Endothelial cell (in vitro differentiated cells): ENCODE measurements at regions not wholly inside any gene's neighbourhood (a gene's known extent, or its start where the extent isn't known, plus 50 kb on each side); places are given as distances from the start of the nearest gene placed in this dataset.
"Not testable (repeated sequence)": the region's sequence is repeated elsewhere in the genome, so short reads cannot be mapped to it uniquely, and the experiment has no call there.

Source experiments
- DNase-seq: peaks from one replicate; pipeline ENCODE4 v3.0.0; 2021; ENCODE audit warnings: low spot score
- H3K27ac Mint-ChIP-seq: one replicate; pipeline ENCODE4 v1.8.0; 2021; ENCODE audit warnings: mixed read lengths, inconsistent platforms; ENCODE audit not compliant: unreplicated experiment
- H3K27me3 Mint-ChIP-seq: one replicate; pipeline ENCODE4 v1.8.0; 2021; ENCODE audit warnings: mild to moderate bottlenecking, moderate library complexity, mixed read lengths, inconsistent platforms; ENCODE audit not compliant: unreplicated experiment
- H3K36me3 Mint-ChIP-seq: one replicate; pipeline ENCODE4 v1.8.0; 2021; ENCODE audit warnings: mild to moderate bottlenecking, low read depth, mixed read lengths, inconsistent platforms; ENCODE audit not compliant: unreplicated experiment
- H3K4me1 Mint-ChIP-seq: one replicate; pipeline ENCODE4 v1.8.0; 2021; ENCODE audit warnings: mild to moderate bottlenecking, mixed read lengths, inconsistent platforms; ENCODE audit not compliant: unreplicated experiment
- H3K4me3 Mint-ChIP-seq: one replicate; pipeline ENCODE4 v1.8.0; 2021; ENCODE audit warnings: mild to moderate bottlenecking, mixed read lengths, inconsistent platforms; ENCODE audit not compliant: unreplicated experiment
- H3K9me3 Mint-ChIP-seq: one replicate; pipeline ENCODE4 v1.8.0; 2021; ENCODE audit warnings: mixed read lengths, inconsistent platforms; ENCODE audit not compliant: unreplicated experiment
- CTCF ChIP-seq: fragments of 200-600 bp; sonication (generic); IDR thresholded peaks from one replicate; pipeline ENCODE4 v1.5.0; 2021; ENCODE audit warnings: antibody characterized with exemption; ENCODE audit not compliant: unreplicated experiment

GRCh38 chr6:934686-935085, 241.7 kb upstream of the EXOC2 start:
- H3K27me3 Mint-ChIP-seq = peaks cover 7% of the 10 kb centered on the region
- no peak for DNase-seq
- TF ChIP-seq CTCF = no peak
- no peaks in the 10 kb centered on the region for H3K36me3 Mint-ChIP-seq
- H3K9me3 Mint-ChIP-seq = no peaks in the 10 kb centered on the region
- H3K27ac Mint-ChIP-seq = no peak overlapping the region
- H3K4me1 Mint-ChIP-seq = no peaks in the 10 kb centered on the region
- H3K4me3 Mint-ChIP-seq = no peak overlapping the region

GRCh38 chr6:931919-932318, 239.0 kb upstream of the EXOC2 start:
- not testable (repeated sequence) for H3K27me3 Mint-ChIP-seq, H3K9me3 Mint-ChIP-seq, H3K27ac Mint-ChIP-seq, H3K36me3 Mint-ChIP-seq, H3K4me3 Mint-ChIP-seq, DNase-seq, H3K4me1 Mint-ChIP-seq

GRCh38 chr6:927157-927556, 234.2 kb upstream of the EXOC2 start:
- peaks cover 2% of the 10 kb centered on the region for H3K27me3 Mint-ChIP-seq
- H3K36me3 Mint-ChIP-seq = no peaks in the 10 kb centered on the region
- DNase-seq = no peak
- H3K9me3 Mint-ChIP-seq = peaks cover 7% of the 10 kb centered on the region
- TF ChIP-seq CTCF = no peak
- no peaks in the 10 kb centered on the region for H3K4me1 Mint-ChIP-seq
- no peak overlapping the region for H3K4me3 Mint-ChIP-seq
- H3K27ac Mint-ChIP-seq = no peak overlapping the region

GRCh38 chr6:925656-926213, 232.8 kb upstream of the EXOC2 start:
- Mint-ChIP-seq H3K36me3 (peaks cover 5% of the 10 kb centered on the region), H3K4me3 (no peak overlapping the region), H3K4me1 (no peaks in the 10 kb centered on the region), H3K27ac (no peak overlapping the region), H3K9me3 (peaks cover 11% of the 10 kb centered on the region), H3K27me3 (peaks cover 2% of the 10 kb centered on the region)
- DNase-seq = no peak
- TF ChIP-seq CTCF = no peak

GRCh38 chr6:924661-925060, 231.7 kb upstream of the EXOC2 start:
- Mint-ChIP-seq H3K27ac (no peak overlapping the region), H3K36me3 (peaks cover 10% of the 10 kb centered on the region), H3K27me3 (peaks cover 2% of the 10 kb centered on the region), H3K4me1 (no peaks in the 10 kb centered on the region), H3K9me3 (peaks cover 16% of the 10 kb centered on the region), H3K4me3 (no peak overlapping the region)
- no peak for DNase-seq
- TF ChIP-seq CTCF = no peak

- TF ChIP-seq CTCF = no peak
- Mint-ChIP-seq H3K4me3 (no peak overlapping the region), H3K27ac (no peak overlapping the region), H3K9me3 (peaks cover 22% of the 10 kb centered on the region), H3K27me3 (peaks cover 2% of the 10 kb centered on the region), H3K4me1 (no peaks in the 10 kb centered on the region), H3K36me3 (peaks cover 10% of the 10 kb centered on the region)
- no peak for DNase-seq
Observed at GRCh38 chr6:921400-921799, 228.5 kb upstream of the EXOC2 start.
